ENCODE measurements at regions not wholly inside any gene's neighbourhood (a gene's known extent, or its start where the extent isn't known, plus 50 kb on each side); places are given as distances from the start of the nearest gene placed in this dataset.

DNA sequence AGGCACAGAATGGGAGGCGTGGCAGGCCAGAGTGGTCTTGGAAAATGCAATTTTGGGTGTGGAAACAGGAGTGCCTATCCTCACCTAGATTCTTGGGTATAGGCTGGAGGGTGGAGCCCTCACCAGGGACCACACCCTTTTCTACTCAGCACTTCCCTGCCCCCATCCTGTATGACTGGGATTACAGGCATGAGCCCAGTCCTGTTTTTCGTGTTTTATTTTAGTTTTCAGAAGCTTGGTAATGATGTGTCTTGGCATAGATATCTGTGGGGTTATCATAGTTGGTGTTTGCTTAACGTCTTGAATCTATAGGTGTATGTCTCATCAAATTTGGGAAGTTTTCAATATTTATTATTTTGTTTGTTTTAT is 248.7 kb upstream of the CBLB start:
- no peak for TF ChIP-seq CTCF (IDR thresholded peaks at IDR 0.05; ENCODE audit: insufficient read depth, low read depth, low read length)
- Histone ChIP-seq H3K36me3 (ENCODE audit: control insufficient read depth, insufficient read depth, low read length) (no peaks in the 10 kb centered on the region), H3K27me3 (ENCODE audit: control insufficient read depth, insufficient read depth, low read length) (no peaks in the 10 kb centered on the region), H3K4me3 (ENCODE audit: low read depth, low read length) (no peak overlapping the region)
- POLR2A ChIA-PET, result no interaction called here
- CTCF ChIA-PET, result no interaction called here
- DNase-seq (ENCODE audit: low read depth), result no peak

DNA sequence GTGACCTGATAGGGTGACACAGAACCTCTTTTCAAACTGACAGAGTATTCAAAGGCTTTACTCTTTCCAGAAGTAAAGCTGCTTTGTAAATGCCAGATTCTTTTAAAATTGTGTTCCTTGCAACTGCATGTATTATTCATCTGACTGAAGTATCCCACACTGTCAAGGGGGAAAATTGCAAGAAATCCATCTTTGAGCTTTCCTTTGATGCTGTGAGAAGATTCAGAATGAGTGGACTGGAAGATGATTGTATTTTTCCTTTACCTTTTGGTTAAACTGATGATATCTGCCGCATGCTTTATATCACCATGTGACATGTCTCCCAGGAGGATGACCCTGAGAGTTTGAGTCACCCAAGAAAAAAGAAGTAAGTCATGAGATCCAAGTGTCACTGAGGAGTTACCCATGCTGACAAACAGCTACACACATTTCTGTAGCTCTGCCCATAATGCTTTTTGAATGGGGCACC is 250.8 kb upstream of the CBLB start:
- no peak for TF ChIP-seq CTCF (IDR thresholded peaks at IDR 0.05; ENCODE audit: insufficient read depth, low read depth, low read length)
- Histone ChIP-seq H3K36me3 (ENCODE audit: control insufficient read depth, insufficient read depth, low read length) (no peaks in the 10 kb centered on the region), H3K4me3 (ENCODE audit: low read depth, low read length) (no peak overlapping the region), H3K27me3 (ENCODE audit: control insufficient read depth, insufficient read depth, low read length) (no peaks in the 10 kb centered on the region)
- DNase-seq (ENCODE audit: low read depth), result no peak
- CTCF ChIA-PET, result no interaction called here
- POLR2A ChIA-PET, result interaction anchor here (0.6 kb wide), 2 partner anchors 65 to 230 kb away, joined by 3 to 5 read pairs; no protein-coding TSS in a partner anchor

DNA sequence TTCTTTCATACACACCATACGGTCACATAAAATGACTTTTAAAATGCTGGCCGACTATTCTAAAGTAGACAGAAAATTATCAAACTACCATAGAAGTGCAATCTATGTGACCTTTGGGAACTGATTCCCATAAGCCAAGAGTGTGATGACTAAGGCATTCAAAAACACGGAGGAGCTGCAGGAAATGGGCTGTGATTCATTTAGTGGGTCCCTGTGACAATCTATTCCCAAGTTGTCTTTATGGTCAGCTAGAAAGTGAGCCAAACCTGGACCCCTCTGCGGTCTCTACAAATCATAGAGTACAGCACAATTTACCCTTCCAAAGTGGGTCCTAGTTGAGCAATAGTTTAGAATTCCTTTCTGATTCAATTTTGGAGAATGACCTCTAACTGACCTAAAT is 251.5 kb upstream of the CBLB start:
- Histone ChIP-seq H3K27me3 (ENCODE audit: control insufficient read depth, insufficient read depth, low read length) (no peaks in the 10 kb centered on the region), H3K36me3 (ENCODE audit: control insufficient read depth, insufficient read depth, low read length) (no peaks in the 10 kb centered on the region), H3K4me3 (ENCODE audit: low read depth, low read length) (no peak overlapping the region)
- DNase-seq (ENCODE audit: low read depth), result no peak
- POLR2A ChIA-PET, result interaction anchor here (0.6 kb wide), 1 partner anchor 64 kb away, joined by 5 read pairs; no protein-coding TSS in a partner anchor
- CTCF ChIA-PET, result interaction anchor here (1.2 kb wide), 1 partner anchor 354 kb away, joined by 3 read pairs; no protein-coding TSS in a partner anchor
- no peak for TF ChIP-seq CTCF (IDR thresholded peaks at IDR 0.05; ENCODE audit: insufficient read depth, low read depth, low read length)

DNA sequence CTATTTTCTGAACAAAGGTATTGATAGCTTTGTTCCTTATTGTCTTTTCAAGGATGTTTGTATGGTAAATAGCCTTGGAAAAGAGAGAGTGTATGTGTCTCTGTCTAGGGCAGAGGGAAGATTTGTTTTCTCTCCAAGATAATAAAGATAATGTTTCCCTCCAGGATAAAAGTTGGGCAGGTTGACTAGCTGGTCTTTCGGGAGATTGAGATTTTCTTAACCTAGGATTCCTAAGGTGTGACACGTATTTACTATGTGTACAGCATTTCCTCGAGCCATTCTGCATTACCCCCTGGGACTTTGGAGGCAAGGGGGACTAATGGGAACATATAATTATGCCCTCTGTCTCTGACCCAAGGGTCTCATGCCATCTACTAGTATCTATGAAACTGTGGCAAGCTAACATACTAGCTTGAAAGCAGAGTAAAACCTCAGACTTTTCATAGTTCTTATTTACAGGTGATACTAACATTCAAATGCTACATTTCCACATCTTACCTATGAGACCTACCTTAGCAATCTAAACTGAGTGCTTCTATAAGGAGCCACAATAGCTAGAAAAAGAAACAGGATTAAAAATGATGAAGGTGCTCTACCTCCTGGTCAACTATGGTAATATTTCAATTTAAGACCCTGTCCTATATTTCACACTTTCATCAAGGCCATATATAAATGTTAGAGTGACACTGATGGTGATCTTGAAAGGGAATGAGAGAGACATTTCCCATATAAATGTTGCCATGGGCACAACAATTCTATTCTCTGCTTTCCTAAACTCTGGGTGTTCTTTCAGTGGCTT is 252.9 kb upstream of the CBLB start:
- no peak overlapping the region for H3K4me3 ChIP-seq (ENCODE audit: low read depth, low read length)
- ChIA-PET CTCF (interaction anchor here (1.2 kb wide), 1 partner anchor 355 kb away, joined by 3 read pairs; no protein-coding TSS in a partner anchor), POLR2A (no interaction called here)
- no peaks in the 10 kb centered on the region for H3K36me3 ChIP-seq (ENCODE audit: control insufficient read depth, insufficient read depth, low read length)
- H3K27me3 ChIP-seq (ENCODE audit: control insufficient read depth, insufficient read depth, low read length), result no peaks in the 10 kb centered on the region
- no peak for DNase-seq (ENCODE audit: low read depth)
- TF ChIP-seq CTCF (IDR thresholded peaks at IDR 0.05; ENCODE audit: insufficient read depth, low read depth, low read length), result no peak

- Histone ChIP-seq H3K27me3 (ENCODE audit: control insufficient read depth, insufficient read depth, low read length) (no peaks in the 10 kb centered on the region), H3K4me3 (ENCODE audit: low read depth, low read length) (no peak overlapping the region), H3K36me3 (ENCODE audit: control insufficient read depth, insufficient read depth, low read length) (no peaks in the 10 kb centered on the region)
- no peak for TF ChIP-seq CTCF (IDR thresholded peaks at IDR 0.05; ENCODE audit: insufficient read depth, low read depth, low read length)
- DNase-seq (ENCODE audit: low read depth), result no peak
- CTCF ChIA-PET, result no interaction called here
- POLR2A ChIA-PET, result no interaction called here
Observed at GRCh38 chr3:106124818-106125217, 256.0 kb upstream of the CBLB start.
